Heart left ventricle (tissue), 16 donors: ENCODE measurements at regions not wholly inside any gene's neighbourhood (a gene's known extent, or its start where the extent isn't known, plus 50 kb on each side); places are given as distances from the start of the nearest gene placed in this dataset.

Experiments
- ATAC-seq, 4 donors: fragments of 200-7000 bp; cut with Tn5 transposase; one replicate each; pipeline ENCODE4 v1.9.1; 2020 to 2022; ENCODE audit warnings: moderate library complexity in 4 of 4, mild to moderate bottlenecking in 3 of 4, moderate number of reproducible peaks in 1 of 4
- DNase-seq, 5 donors: peaks; one replicate each; pipeline ENCODE4 v3.0.0-alpha.2; 2020
- H3K27ac ChIP-seq, 12 donors: fragments of 200-600 bp; sonication (generic) in 4 of 12; one replicate each; pipeline versions ENCODE4 v1.5.0 to v1.8.0; 2016 to 2022; ENCODE audit warnings: mild to moderate bottlenecking in 2 of 12
- H3K27me3 ChIP-seq, 9 donors: fragments of 200-600 bp; sonication (generic) in 2 of 9; one replicate each; pipeline versions ENCODE4 v1.5.1 to v1.8.0; 2016 to 2022; ENCODE audit warnings: mild to moderate bottlenecking in 3 of 9
- H3K36me3 ChIP-seq, 9 donors: fragments of 200-600 bp; sonication (generic) in 2 of 9; one replicate each; pipeline versions ENCODE4 v1.5.0 to v1.8.0; 2018 to 2022; ENCODE audit warnings: mild to moderate bottlenecking in 2 of 9
- H3K4me1 ChIP-seq, 12 donors: fragments of 200-600 bp; sonication (generic) in 4 of 12; one replicate each; pipeline versions ENCODE4 v1.5.0 to v1.8.0; 2016 to 2022; ENCODE audit warnings: mild to moderate bottlenecking in 3 of 12
- H3K4me3 ChIP-seq, 12 donors: fragments of 200-600 bp; sonication (generic) in 4 of 12; one replicate each; pipeline versions ENCODE4 v1.5.0 to v1.8.0; 2017 to 2022; ENCODE audit warnings: mild to moderate bottlenecking in 9 of 12, moderate library complexity in 4 of 12
- H3K9me3 ChIP-seq, 12 donors: fragments of 200-600 bp; sonication (generic) in 4 of 12; one replicate each; pipeline versions ENCODE4 v1.5.0 to v1.8.0; 2016 to 2022; ENCODE audit warnings: mild to moderate bottlenecking in 1 of 12
- CTCF ChIP-seq, 12 donors: fragments of 200-600 bp; sonication (generic) in 4 of 12; IDR thresholded peaks; one replicate each; pipeline versions ENCODE4 v1.5.0 to v1.8.0; 2018 to 2022; ENCODE audit warnings: antibody characterized with exemption in 12 of 12, mild to moderate bottlenecking in 5 of 12
- POLR2A ChIP-seq, 2 donors: fragments of 450-650 bp; IDR thresholded peaks; one replicate each; pipeline ENCODE4 v1.6.1; 2017; ENCODE audit warnings: antibody characterized with exemption in 2 of 2, mild to moderate bottlenecking in 2 of 2, moderate library complexity in 2 of 2
- WGBS, 4 donors: extraction: QIAGEN DNeasy Blood & Tissue Kit in 2 of 4; methylation state at CpG; one replicate each; pipeline versions ENCODE4 v1.1.5 to v1.1.7; 2013 to 2018; 5-methylcytosine and 5-hydroxymethylcytosine counted together
- intact Hi-C, 10 donors: fragments of 100-400 bp; cut with DNase I; formaldehyde crosslinking; loops; one replicate each; pipeline versions ENCODE4 v1.11.1 to v1.14.2; 2022
- donor health status: ischemic (EF 13 %, LVEDD 7.1; RV severe dilation, severe dysfunction).
- donor health status: healthy with polysubstance abuse.
- donor health status: DM: no; HTN: yes; CAD: no.
- donor health status: DM: no; HTN: no; CAD: no.
- donor health status: ischemic (EF 25% LVEDD 6.9; RV normal size, moderate dysfunction).
- donor health status: ischemic (EF 25% LVEDD 5.7; RV mildly dilated, moderate dysfunction).
- donor health status: healthy.
- donor health status: DM: yes; HTN: yes; CAD: no.
- donor health status: ischemic (EF 35%, LVEDD 5.7; RV mildly dilated, moderate dysfunction).
- donor health status: nonischemic (EF 11% LVEDD 7.7; RV severe dilation, severe dysfunction).
- donor health status: DM: yes; HTN: yes; CAD: no.
- donor health status: PGD.
- donor health status: ischemic (EF 29% LVEDD 5.4; RV normal size, mild dysfunction).
- donor health status: nonischemic (EF 23%, LVEDD 6.1; RV moderate dilation, normal function).

- H3K36me3 ChIP-seq: no peaks in the 10 kb centered on the region
- no peak overlapping the region for H3K4me3 ChIP-seq
- H3K9me3 ChIP-seq: peaks cover 0 to 9% (median 0%) of the 10 kb centered on the region in 12 donors
- no peak overlapping the region for H3K27ac ChIP-seq
- intact Hi-C loops: no loop called here
- H3K27me3 ChIP-seq: no peaks in the 10 kb centered on the region
- no peak for TF ChIP-seq POLR2A (IDR thresholded peaks at IDR 0.05)
- TF ChIP-seq CTCF (IDR thresholded peaks at IDR 0.05): no peak
- no peaks in the 10 kb centered on the region for H3K4me1 ChIP-seq
- DNase-seq (no peak), ATAC-seq (no peak)
Observed at GRCh38 chr21:30014886-30015285, 75.1 kb upstream of the GRIK1 start.

- TF ChIP-seq CTCF (IDR thresholded peaks at IDR 0.05) (no peak), POLR2A (IDR thresholded peaks at IDR 0.05) (no peak)
- H3K27ac ChIP-seq: no peak overlapping the region
- no peaks in the 10 kb centered on the region for H3K4me1 ChIP-seq
- peaks cover 0 to 7% (median 0%) of the 10 kb centered on the region in 12 donors for H3K9me3 ChIP-seq
- H3K27me3 ChIP-seq: no peaks in the 10 kb centered on the region
- H3K4me3 ChIP-seq: no peak overlapping the region
- intact Hi-C loops: no loop called here
- ATAC-seq: no peak
- 50 to 56% (median 53%) methylated on average over 6 of the region's 6 CpGs for WGBS, 4 donors
- no peak for DNase-seq
- no peaks in the 10 kb centered on the region for H3K36me3 ChIP-seq
Observed at GRCh38 chr21:29991624-29992023, 51.8 kb upstream of the GRIK1 start.

- ATAC-seq (no peak), DNase-seq (no peak)
- 76 to 84% (median 81%) methylated on average over 3 of the region's 3 CpGs for WGBS, 4 donors
- Histone ChIP-seq H3K4me1 (no peaks in the 10 kb centered on the region), H3K36me3 (no peaks in the 10 kb centered on the region), H3K9me3 (peaks cover 0 to 19% (median 4%) of the 10 kb centered on the region in 12 donors), H3K27me3 (no peaks in the 10 kb centered on the region), H3K27ac (no peak overlapping the region), H3K4me3 (no peak overlapping the region)
- TF ChIP-seq POLR2A (IDR thresholded peaks at IDR 0.05): no peak
- TF ChIP-seq CTCF (IDR thresholded peaks at IDR 0.05): no peak
- intact Hi-C loops: no loop called here
Observed at GRCh38 chr21:29989634-29990234, 49.9 kb upstream of the GRIK1 start.
